ACC112 (cell line): ENCODE measurements at regions not wholly inside any gene's neighbourhood (a gene's known extent, or its start where the extent isn't known, plus 50 kb on each side); places are given as distances from the start of the nearest gene placed in this dataset.

Experiments used
- H2AFZ ChIP-seq: fragments of 200-600 bp; sonication (generic); one replicate; pipeline ENCODE4 v1.6.0; 2017; ENCODE audit warnings: antibody characterized with exemption, low read length; ENCODE audit not compliant: unreplicated experiment
- H3K27ac ChIP-seq: fragments of 200-600 bp; sonication (generic); 2 replicates; pipeline ENCODE4 v1.5.1; 2014; ENCODE audit warnings: low read depth, mild to moderate bottlenecking, antibody characterized with exemption, low read length, moderate library complexity
- H3K27me3 ChIP-seq: fragments of 200-600 bp; sonication (generic); 2 replicates; pipeline ENCODE4 v1.6.1; 2014; ENCODE audit warnings: mild to moderate bottlenecking, antibody characterized with exemption, low read length, moderate library complexity, mixed read lengths; ENCODE audit not compliant: insufficient read depth
- H3K36me3 ChIP-seq: fragments of 200-600 bp; sonication (generic); 2 replicates; pipeline ENCODE4 v1.6.1; 2016; ENCODE audit warnings: mild to moderate bottlenecking, antibody characterized with exemption, low read length, moderate library complexity, mixed read lengths; ENCODE audit not compliant: insufficient read depth
- H3K4me1 ChIP-seq: fragments of 200-600 bp; sonication (generic); one replicate; pipeline ENCODE4 v1.6.1; 2016; ENCODE audit warnings: low read length, mixed read lengths; ENCODE audit not compliant: insufficient read depth, unreplicated experiment, control insufficient read depth
- H3K4me3 ChIP-seq: fragments of 200-600 bp; sonication (generic); 2 replicates; pipeline ENCODE4 v1.5.1; 2014; ENCODE audit warnings: mild to moderate bottlenecking, low read depth, low read length
- H3K79me2 ChIP-seq: fragments of 200-600 bp; sonication (generic); one replicate; pipeline ENCODE4 v1.6.0; 2016; ENCODE audit warnings: low read length; ENCODE audit not compliant: control insufficient read depth, unreplicated experiment, insufficient read depth

DNA sequence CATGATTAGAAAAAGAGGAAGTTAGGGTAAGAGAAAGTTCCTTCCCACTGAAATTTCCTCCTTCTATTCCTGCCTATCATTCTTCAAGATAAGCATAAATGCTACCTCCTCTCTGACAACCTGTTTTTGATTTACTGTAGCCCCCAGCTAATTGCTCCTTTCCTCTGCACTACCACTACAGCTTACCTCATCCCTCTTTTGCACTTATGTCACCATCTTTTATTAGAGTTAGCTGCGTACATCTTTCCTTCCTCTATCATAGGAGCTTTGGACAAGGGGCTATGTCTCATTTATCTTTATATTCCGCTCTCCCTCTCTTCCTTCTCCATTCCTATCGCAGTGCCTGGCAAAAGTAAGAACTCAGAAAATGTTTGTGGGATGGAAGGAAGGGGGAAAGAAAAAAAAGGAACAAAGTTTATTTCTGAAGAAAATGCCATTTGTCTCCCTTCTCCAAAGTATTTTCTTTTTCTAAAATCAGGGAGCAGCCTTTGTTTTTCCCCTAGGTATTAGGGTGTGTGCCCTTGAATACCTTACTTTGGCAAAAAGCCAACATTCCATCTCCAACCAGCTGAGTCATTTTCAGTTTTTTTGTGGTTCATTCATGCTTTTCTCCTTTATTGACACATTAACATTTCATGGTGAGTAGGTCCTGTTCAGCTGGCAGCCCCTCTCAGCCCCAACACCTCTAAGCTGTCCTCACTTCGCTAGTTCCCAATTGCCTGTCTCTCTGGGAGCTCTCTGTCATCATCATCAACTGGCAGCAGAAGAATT is 87.6 kb upstream of the SOX2 start:
- Histone ChIP-seq H3K79me2 (no peaks in the 10 kb centered on the region), H3K4me1 (no peaks in the 10 kb centered on the region), H2AFZ (no peak overlapping the region), H3K36me3 (no peaks in the 10 kb centered on the region), H3K27ac (no peak overlapping the region), H3K27me3 (no peaks in the 10 kb centered on the region), H3K4me3 (no peak overlapping the region)

DNA sequence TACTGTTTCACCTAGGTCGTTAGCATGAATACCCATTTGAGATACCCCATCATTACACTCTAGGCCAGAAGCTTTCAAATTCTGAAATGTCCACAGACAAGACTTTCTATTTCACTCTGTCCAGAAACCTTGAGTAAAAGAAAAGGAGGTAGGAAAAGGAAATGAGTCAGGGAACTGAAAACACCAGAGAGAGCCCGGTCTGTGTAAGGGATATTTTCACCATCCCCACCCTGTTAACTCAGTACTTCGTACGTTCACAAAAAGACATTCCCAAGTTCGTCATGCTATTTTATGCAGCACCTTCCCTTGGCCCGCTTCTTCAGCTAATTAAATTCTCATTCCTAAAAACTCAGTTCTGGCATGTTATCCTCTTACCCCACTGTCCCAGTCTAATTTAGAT is 89.4 kb upstream of the SOX2 start:
- H3K27me3 ChIP-seq: no peaks in the 10 kb centered on the region
- no peaks in the 10 kb centered on the region for H3K4me1 ChIP-seq
- H3K27ac ChIP-seq: no peak overlapping the region
- no peaks in the 10 kb centered on the region for H3K36me3 ChIP-seq
- no peaks in the 10 kb centered on the region for H3K79me2 ChIP-seq
- no peak overlapping the region for H2AFZ ChIP-seq
- no peak overlapping the region for H3K4me3 ChIP-seq

DNA sequence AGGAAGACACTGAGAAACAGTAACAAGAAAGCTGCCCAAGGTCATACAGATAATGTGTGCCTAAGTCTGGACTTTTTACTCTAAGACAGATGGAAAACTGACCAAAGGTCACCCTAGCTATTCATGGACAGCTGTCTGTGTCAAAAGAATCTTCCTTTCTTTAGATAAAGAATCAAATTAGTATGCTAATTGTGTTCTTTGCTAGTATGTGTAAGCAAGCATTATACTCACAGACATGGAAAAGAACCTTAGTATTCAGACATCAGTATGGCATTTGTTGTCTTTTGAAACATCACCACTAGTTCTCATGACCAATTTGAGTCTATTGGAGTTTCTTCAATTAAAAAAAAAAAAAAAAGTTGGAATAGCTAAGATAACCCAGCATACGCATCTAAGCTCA is 91.8 kb upstream of the SOX2 start:
- no peaks in the 10 kb centered on the region for H3K27me3 ChIP-seq
- no peaks in the 10 kb centered on the region for H3K79me2 ChIP-seq
- no peaks in the 10 kb centered on the region for H3K36me3 ChIP-seq
- H3K4me1 ChIP-seq: no peaks in the 10 kb centered on the region
- H2AFZ ChIP-seq: no peak overlapping the region
- H3K27ac ChIP-seq: no peak overlapping the region
- no peak overlapping the region for H3K4me3 ChIP-seq

DNA sequence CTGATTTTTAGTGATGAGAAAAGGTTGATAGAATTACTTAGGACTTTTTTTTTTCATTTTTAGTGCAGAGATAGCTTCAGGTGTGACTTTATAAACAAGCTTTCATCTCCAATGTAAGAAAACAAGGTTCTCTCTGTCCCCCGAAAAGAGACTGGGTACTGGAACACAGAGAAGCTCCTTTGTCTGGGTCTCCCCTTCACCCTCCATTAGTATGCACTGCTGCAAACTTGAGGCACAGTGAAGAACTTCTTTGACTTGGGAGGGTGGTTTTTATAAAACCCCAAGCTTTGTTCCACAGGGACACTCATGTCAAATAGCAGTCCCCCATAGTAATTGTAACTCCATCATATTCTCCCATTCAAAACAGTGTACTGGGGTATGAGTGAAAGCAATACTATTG is 93.5 kb upstream of the SOX2 start:
- Histone ChIP-seq H3K4me3 (no peak overlapping the region), H2AFZ (no peak overlapping the region), H3K27ac (no peak overlapping the region), H3K36me3 (no peaks in the 10 kb centered on the region), H3K4me1 (no peaks in the 10 kb centered on the region), H3K79me2 (no peaks in the 10 kb centered on the region), H3K27me3 (no peaks in the 10 kb centered on the region)

DNA sequence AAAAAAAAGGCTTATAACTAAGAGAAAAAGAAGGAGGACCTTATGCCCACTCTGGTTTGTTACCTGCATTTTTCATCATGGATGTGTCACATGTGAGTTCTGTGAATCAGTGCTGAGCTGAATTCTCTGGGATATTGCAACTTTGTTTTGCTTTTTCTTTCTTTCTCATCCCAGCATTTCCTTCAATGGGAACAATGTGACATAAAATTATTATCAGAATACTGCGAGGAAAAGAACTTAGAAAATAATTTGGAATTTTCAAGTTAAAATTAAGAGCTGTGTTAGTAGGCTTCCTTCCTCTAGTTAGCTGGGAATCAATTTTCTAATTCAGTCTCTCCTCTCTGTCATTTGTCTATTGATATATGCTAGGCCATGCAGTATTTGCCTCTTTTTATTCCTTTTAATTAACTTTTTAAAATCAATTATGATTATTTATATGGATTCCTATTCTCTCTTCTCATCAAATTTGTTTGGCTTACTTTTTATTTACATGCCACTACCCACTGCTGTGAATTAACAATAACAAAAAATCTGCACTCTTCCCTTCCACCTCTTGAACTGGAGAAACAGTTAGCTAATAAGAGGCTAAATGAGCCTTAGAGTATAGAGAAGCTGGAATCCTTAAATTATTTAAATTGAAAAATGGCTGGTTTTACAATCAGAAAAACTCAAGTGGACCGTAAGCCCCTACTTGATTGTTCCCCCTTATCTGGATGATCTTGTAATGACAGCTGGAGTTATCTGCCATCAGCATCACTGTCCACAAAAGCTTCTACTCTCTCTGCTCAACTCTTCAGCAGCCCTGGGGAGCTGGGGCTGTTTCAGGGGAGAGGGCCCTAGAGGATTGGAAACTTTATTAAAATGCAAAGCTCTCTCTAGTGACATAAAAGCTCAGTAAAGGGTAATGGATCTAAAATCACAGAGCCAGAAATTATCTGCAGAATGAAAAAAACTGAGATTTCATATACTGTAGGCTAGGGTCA is 95.3 kb upstream of the SOX2 start:
- no peaks in the 10 kb centered on the region for H3K4me1 ChIP-seq
- no peak overlapping the region for H3K27ac ChIP-seq
- no peaks in the 10 kb centered on the region for H3K79me2 ChIP-seq
- H3K27me3 ChIP-seq: no peaks in the 10 kb centered on the region
- no peak overlapping the region for H3K4me3 ChIP-seq
- H2AFZ ChIP-seq: no peak overlapping the region
- H3K36me3 ChIP-seq: no peaks in the 10 kb centered on the region

DNA sequence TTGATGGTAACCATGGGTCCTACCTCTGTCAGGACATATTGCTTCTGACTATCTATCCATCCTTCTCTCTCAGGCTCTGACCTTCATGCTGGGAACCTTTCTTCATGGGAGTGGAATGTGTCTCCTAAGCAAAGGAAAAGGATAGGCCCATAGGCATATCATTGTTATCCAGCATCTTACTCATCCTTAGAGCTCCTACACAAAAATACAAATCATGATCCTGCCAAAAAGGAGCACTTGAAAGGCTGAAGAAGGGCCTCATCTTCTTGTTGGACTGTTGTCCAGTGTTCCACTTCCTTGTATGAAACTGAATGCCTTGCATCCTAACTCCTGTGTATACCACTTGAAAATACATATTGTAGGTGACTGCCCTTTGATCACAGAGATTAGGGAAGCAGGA is 96.1 kb upstream of the SOX2 start:
- H3K27me3 ChIP-seq: no peaks in the 10 kb centered on the region
- H3K4me1 ChIP-seq: no peaks in the 10 kb centered on the region
- no peak overlapping the region for H3K4me3 ChIP-seq
- no peak overlapping the region for H3K27ac ChIP-seq
- no peak overlapping the region for H2AFZ ChIP-seq
- H3K36me3 ChIP-seq: no peaks in the 10 kb centered on the region
- H3K79me2 ChIP-seq: no peaks in the 10 kb centered on the region

DNA sequence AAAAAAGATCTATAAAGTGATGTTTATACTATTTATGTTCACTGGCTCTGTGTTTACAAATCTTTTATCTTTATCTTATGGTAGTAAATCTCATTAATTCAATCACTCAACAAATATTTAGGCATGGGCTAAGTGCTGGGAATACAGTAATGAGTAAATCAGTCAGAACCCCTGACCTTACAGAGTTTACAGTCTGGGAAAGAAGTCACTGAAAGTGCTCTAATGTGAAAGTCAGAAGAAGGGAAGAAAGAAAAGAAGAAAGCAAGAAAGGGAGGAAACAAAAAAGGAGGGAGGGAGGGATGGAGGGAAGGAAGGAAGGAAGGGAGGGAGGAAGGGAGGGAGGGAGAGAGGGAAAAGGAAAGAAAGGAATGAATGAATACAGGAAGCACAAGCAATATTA is 96.8 kb upstream of the SOX2 start:
- H3K4me3 ChIP-seq: no peak overlapping the region
- no peaks in the 10 kb centered on the region for H3K27me3 ChIP-seq
- no peak overlapping the region for H3K27ac ChIP-seq
- H3K4me1 ChIP-seq: no peaks in the 10 kb centered on the region
- H3K79me2 ChIP-seq: no peaks in the 10 kb centered on the region
- no peak overlapping the region for H2AFZ ChIP-seq
- H3K36me3 ChIP-seq: no peaks in the 10 kb centered on the region

DNA sequence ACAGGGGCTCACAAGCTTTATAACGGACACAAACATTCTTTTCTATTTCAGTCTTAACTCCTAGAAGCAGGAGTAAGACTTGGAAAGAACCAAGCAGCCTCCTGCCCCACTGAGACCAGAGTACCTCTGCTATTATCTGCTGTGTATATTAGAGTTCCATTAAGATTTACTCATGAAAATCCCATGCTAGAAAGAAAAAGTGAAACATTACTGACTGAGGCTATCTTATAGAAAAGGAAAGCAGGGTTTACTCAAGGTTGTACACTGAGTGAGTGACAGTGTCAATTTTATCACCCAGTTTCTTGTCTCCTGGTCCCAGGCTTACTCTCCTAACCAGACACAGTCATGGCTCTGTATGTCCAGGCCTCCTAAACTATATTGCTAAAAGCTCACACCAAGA is 97.9 kb upstream of the SOX2 start:
- H3K36me3 ChIP-seq: no peaks in the 10 kb centered on the region
- H2AFZ ChIP-seq: no peak overlapping the region
- H3K4me3 ChIP-seq: no peak overlapping the region
- H3K4me1 ChIP-seq: no peaks in the 10 kb centered on the region
- H3K79me2 ChIP-seq: no peaks in the 10 kb centered on the region
- no peak overlapping the region for H3K27ac ChIP-seq
- H3K27me3 ChIP-seq: no peaks in the 10 kb centered on the region

DNA sequence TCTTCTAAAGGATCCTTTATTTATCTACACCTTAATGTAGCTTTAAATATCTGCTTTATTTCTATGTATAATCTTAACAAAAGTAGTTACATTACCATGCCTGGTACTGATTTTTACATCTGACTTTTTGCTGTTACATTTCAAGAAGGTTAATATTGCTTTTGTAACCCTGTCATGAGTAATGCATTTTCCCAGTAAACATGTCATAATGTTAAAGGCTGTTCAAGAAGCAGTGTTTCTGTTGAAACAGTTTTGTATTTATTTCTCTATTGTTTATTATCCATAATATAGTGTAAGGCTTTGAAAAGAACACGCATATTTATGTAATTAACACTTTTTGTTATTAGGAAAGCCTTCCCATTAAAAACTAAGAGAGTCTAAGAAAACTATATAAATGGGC is 98.5 kb upstream of the SOX2 start:
- Histone ChIP-seq H3K4me3 (no peak overlapping the region), H3K4me1 (no peaks in the 10 kb centered on the region), H2AFZ (no peak overlapping the region), H3K36me3 (no peaks in the 10 kb centered on the region), H3K27ac (no peak overlapping the region), H3K79me2 (no peaks in the 10 kb centered on the region), H3K27me3 (no peaks in the 10 kb centered on the region)

DNA sequence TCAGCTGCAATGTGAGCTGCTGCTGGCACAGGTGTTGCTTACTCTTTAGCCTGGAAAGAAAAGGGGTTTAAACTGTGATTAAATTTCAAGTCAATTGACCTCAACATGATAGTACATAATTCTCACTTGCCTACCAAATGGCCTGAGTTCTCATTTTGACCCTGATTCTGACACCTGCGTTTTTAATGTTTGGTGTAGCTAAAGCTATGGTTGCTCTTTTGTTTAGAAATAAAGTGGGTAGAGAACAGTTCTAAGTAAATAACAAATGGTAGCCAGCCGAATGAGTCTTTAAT is 100.8 kb upstream of the SOX2 start:
- H3K36me3 ChIP-seq: no peaks in the 10 kb centered on the region
- no peaks in the 10 kb centered on the region for H3K4me1 ChIP-seq
- H3K27ac ChIP-seq: no peak overlapping the region
- no peak overlapping the region for H3K4me3 ChIP-seq
- no peaks in the 10 kb centered on the region for H3K27me3 ChIP-seq
- no peak overlapping the region for H2AFZ ChIP-seq
- no peaks in the 10 kb centered on the region for H3K79me2 ChIP-seq
